Body of pancreas (tissue), 4 donors: ENCODE measurements at regions not wholly inside any gene's neighbourhood (a gene's known extent, or its start where the extent isn't known, plus 50 kb on each side); places are given as distances from the start of the nearest gene placed in this dataset.

Source experiments
- CTCF ChIP-seq, 7 experiments: fragments of 450-650 bp in 4 of 7; fragments of 200-600 bp in 3 of 7; sonication (generic) in 3 of 7; IDR thresholded peaks; one replicate each; pipeline ENCODE4 v1.5.1; 2016 to 2019; ENCODE audit warnings: antibody characterized with exemption in 7 of 7
- POLR2A ChIP-seq, 3 donors: fragments of 450-650 bp; IDR thresholded peaks; one replicate each; pipeline ENCODE4 v1.6.1; 2016; ENCODE audit warnings: antibody characterized with exemption in 3 of 3, mild to moderate bottlenecking in 2 of 3

- no peak for TF ChIP-seq CTCF (IDR thresholded peaks at IDR 0.05)
- no peak for TF ChIP-seq POLR2A (IDR thresholded peaks at IDR 0.05)
These were observed 484.5 kb upstream of the ZNF804A start for GRCh38 chr2:184113696-184114403.
